GM21528 (cell line): ENCODE measurements at regions not wholly inside any gene's neighbourhood (a gene's known extent, or its start where the extent isn't known, plus 50 kb on each side); places are given as distances from the start of the nearest gene placed in this dataset.

Experiments used
- ATAC-seq: cut with Tn5 transposase; IDR thresholded peaks from one replicate; pipeline ENCODE4 v1.9.1; 2021; ENCODE audit warnings: mild to moderate bottlenecking, moderate library complexity; ENCODE audit not compliant: unreplicated experiment, low FRiP score

- no peak for ATAC-seq
These were observed 248.2 kb downstream of the HNMT start for GRCh38 chr2:138212434-138212833.

- no peak for ATAC-seq
These were observed 248.8 kb downstream of the HNMT start for GRCh38 chr2:138213084-138213483.

GRCh38 chr2:138213624-138214023 is 249.4 kb downstream of the HNMT start:
- ATAC-seq = no peak

DNA sequence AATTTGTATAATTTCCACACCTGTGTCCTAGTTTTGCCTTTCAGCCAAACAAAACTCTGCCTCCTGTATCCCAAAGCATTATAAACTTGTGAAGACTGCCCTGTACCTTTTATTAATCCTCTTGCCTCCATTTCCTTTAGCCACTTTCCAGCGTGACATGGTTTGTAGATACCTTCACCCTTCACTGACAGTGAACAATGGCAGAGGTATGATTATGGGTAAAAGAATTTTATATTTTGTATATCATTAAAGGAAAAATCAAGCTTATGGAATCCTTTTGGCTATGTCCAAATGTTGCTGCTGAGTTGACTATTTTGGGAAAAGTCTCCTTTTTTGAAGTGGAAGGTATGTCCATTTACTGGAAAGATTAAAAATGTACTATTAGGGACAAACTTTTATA is 251.7 kb downstream of the HNMT start:
- ATAC-seq = no peak

DNA sequence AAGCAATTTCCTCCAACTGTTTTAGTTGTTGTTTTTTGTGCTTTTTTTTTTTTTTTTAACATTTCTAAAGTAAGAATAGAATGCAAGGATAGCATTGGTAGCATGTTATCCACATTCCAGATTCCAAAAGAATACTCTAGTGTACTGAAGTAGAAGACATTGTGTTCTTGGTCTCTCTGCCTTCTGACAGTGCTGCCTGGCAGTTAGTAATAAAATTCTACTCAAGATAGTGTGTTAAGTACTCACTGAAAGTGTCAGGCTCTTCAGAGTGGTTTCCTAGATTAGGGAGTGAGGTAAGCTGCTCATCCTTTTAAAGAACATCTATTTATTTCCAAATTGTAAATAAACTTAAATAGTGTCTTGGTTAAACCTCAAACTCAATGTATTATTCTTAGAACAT is 253.7 kb downstream of the HNMT start:
- ATAC-seq = no peak

GRCh38 chr2:138218397-138218796 is 254.1 kb downstream of the HNMT start:
- ATAC-seq = no peak

DNA sequence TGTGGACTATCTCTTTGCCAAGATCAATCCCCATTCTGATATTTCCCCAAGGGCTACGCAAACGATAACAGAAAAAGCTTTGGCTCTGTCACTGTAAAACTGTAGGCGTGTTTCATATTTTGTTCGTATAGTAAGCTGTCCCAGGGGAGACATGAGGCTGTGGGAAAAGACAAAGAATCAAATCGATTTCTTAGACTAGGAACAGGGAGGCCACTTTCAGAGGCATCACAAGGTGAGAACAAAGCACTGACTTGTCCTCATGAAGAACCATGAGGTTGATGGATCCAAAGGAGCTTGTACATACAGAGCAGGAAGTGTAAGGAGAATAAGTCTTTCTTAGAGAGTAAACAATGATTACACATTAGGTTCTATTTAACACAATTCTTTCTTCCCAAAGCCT is 255.7 kb downstream of the HNMT start:
- ATAC-seq = no peak

- ATAC-seq = no peak
These were observed 257.1 kb downstream of the HNMT start for GRCh38 chr2:138221358-138221757.

DNA sequence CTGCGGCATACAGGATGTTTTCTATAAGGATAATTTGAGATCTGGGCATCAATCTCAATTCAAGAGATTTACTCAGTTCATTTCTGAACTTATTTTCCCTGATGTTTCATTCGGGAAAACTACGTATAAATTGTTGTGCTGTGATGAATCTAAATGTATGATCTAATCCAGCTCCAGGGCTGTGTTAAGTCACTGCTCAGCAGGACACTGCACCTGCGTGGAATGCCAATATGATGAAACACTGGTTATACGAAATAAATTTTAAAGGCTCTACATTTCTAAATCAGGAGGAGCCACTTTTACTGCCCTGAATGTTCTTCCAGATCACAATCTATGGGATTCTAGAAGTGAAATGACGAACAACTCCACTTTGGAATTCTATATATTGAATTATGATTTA is 259.0 kb downstream of the HNMT start:
- no peak for ATAC-seq

DNA sequence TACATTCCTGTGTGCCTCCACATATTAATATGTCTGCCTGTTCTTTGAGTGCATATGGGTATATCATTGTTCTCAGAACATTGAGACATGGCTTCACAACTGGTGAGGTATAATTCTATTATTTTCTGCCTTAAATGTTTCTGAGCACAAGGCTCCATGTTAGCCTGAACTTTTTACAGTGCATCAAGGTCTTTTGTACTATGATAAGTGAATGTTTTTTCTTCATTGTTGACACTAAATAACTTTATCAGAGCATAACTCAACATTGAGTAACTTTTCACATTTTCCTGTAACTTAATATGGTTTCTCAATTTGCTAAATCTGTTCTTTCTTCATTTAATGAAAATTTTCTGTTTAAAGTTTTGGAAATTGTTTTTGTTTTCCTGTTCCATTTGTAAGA is 262.9 kb downstream of the HNMT start:
- ATAC-seq = no peak

- no peak for ATAC-seq
These were observed 263.8 kb downstream of the HNMT start for GRCh38 chr2:138228101-138228500.

GRCh38 chr2:138234265-138234664 is 267.3 kb upstream of the SPOPL start:
- no peak for ATAC-seq

DNA sequence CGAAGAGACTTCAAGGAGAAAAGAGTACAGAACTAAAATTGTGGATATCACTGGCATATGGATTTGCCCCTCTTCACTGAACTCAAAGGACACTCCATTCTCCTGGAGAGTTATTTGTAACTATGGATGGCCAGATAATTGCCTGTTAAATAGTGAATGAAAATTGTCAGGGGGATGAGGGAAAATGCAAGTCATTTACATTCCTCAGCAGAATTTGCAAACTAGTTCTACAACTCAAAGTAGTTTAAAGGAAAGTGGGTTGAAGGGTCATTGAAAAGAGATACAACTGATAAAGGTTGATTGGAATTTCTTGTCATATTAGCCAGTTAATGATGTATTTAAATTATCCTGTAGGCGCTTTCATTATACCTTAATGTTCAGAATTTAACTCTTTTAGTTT is 266.5 kb upstream of the SPOPL start:
- ATAC-seq = no peak

DNA sequence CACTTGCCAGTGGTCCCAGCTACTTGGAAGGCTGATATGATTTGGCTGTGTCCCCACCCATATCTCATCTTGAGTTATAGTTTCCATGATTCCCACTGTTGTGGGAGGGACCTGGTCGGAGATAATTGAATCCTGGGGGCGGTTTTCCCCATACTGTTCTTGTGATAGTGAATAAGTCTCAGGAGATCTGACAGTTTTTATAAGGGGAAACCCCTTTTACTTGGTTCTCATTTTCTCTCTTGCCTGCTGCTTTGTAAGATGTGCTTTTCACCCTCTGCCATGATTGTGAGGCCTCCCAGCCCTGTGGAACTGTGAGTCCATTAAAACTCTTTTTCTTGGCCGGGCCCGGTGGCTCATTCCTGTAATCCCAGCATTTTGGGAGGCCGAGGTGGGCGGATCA is 265.4 kb upstream of the SPOPL start:
- no peak for ATAC-seq

DNA sequence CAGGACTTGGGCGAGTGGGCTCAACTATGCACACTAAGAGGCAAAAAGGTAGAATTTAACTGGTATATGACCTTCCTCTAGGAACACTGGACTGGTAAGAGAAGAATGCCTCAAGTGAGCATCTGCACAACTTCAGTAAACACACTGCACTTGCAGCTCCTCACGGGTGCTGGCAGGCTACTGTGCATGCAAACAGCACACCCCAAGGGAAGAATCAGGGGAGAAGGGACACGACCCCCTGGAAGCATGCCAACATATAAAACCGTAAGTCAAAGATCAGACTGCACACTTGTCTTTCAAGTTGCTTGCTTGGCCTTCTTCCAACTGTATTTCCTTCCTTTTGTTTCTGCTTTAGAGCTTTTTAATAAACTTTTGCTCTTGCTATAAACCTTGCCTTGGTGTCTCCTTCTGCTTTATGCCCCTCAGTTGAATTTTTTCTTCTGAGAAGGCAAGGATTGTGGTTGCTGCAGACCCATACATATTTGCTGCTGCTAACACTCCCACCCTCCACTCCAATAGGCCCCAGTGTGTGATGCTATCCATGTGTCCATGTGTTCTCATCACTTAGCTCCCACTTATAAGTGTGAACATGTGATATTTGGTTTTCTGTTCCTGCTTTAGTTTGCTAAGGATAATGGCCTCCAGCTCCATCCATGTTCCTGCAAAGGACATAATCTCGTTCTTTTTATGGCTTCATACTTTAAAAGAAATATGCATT is 263.7 kb upstream of the SPOPL start:
- no peak for ATAC-seq

DNA sequence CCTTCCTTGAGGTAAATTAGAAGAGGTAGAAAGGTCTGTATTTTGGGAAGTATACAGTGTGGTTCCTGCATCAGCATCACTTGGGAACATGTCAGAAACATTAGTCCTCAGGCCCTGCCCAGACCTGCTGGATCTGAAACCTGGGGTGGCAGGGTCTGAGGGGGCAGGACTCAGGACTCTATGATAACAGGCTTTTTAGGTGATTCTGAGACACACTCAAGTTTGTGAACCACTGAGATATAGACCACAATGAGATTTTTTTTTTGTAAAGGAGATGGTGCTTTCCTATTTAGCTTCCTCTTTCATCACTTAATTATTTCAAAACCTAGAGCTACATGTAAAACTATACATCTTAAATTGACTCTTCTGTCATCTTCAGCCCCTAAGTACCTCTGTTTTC is 262.7 kb upstream of the SPOPL start:
- no peak for ATAC-seq

DNA sequence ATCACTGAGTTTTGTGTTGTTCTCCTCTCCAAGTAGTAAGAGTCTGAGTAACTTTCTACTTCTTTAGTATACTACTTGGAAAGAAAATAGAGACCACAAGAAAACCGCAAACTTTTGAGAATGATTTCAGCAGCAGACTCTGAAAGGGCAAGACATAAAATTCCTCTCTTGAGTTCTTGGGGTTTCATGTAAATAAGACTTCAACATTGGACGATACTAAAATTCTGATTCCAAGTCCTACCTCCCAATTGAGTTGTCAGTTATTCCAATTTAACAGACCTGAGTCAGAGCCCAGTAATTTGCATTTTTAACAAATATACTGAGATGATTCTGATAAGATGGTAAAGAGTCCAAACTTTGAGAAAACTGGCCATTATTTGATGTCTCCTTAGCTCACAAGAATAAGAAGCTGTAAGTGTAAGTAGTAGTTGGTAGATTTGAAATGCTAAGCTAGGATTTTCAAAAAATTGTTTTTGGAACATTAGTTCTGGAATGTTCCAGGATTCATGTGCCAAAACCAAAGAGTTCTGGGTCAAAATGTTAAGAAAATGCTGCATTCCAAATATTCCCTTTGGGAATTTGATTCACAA is 261.6 kb upstream of the SPOPL start:
- ATAC-seq = no peak

GRCh38 chr2:138243372-138243771 is 258.2 kb upstream of the SPOPL start:
- ATAC-seq = no peak

- ATAC-seq = no peak
These were observed 257.1 kb upstream of the SPOPL start for GRCh38 chr2:138244501-138244925.

GRCh38 chr2:138245310-138245709 is 256.3 kb upstream of the SPOPL start:
- no peak for ATAC-seq

GRCh38 chr2:138247302-138247701 is 254.3 kb upstream of the SPOPL start:
- no peak for ATAC-seq

GRCh38 chr2:138249207-138249606 is 252.4 kb upstream of the SPOPL start:
- ATAC-seq = no peak
